GM18907 (cell line): ENCODE measurements at regions not wholly inside any gene's neighbourhood (a gene's known extent, or its start where the extent isn't known, plus 50 kb on each side); places are given as distances from the start of the nearest gene placed in this dataset.

ENCODE experiments used
- ATAC-seq: cut with Tn5 transposase; IDR thresholded peaks from one replicate; pipeline ENCODE4 v1.9.1; 2021; ENCODE audit warnings: mild to moderate bottlenecking, moderate library complexity; ENCODE audit not compliant: unreplicated experiment

- no peak for ATAC-seq
Observed at GRCh38 chr6:153790876-153791473, 248.1 kb upstream of the OPRM1 start.

- ATAC-seq: no peak
Observed at GRCh38 chr6:153790048-153790447, 249.0 kb upstream of the OPRM1 start.

- no peak for ATAC-seq
Observed at GRCh38 chr6:153787341-153787606, 251.8 kb upstream of the OPRM1 start.

- ATAC-seq: no peak
Observed at GRCh38 chr6:153781306-153781705, 257.7 kb upstream of the OPRM1 start.

- no peak for ATAC-seq
Observed at GRCh38 chr6:153780011-153780410, 259.0 kb upstream of the OPRM1 start.

- ATAC-seq: no peak
Observed at GRCh38 chr6:153778216-153778615, 260.8 kb upstream of the OPRM1 start.

GRCh38 chr6:153771577-153771976 is 267.5 kb upstream of the OPRM1 start:
- no peak for ATAC-seq

- ATAC-seq: no peak
Observed at GRCh38 chr6:153767127-153767526, 271.9 kb upstream of the OPRM1 start.

- no peak for ATAC-seq
Observed at GRCh38 chr6:153758516-153758915, 280.5 kb upstream of the OPRM1 start.

- ATAC-seq: no peak
Observed at GRCh38 chr6:153735761-153736160, 303.3 kb upstream of the OPRM1 start.

GRCh38 chr6:153729189-153729588 is 309.9 kb upstream of the OPRM1 start:
- ATAC-seq: no peak

- no peak for ATAC-seq
Observed at GRCh38 chr6:153727885-153728284, 311.2 kb upstream of the OPRM1 start.

GRCh38 chr6:153725456-153725855 is 313.6 kb upstream of the OPRM1 start:
- no peak for ATAC-seq

GRCh38 chr6:153720732-153721131 is 318.3 kb upstream of the OPRM1 start:
- ATAC-seq: no peak

- ATAC-seq: no peak
Observed at GRCh38 chr6:153705429-153705828, 333.6 kb upstream of the OPRM1 start.

- ATAC-seq: no peak
Observed at GRCh38 chr6:153702671-153703070, 336.4 kb upstream of the OPRM1 start.

GRCh38 chr6:153698637-153699036 is 340.4 kb upstream of the OPRM1 start:
- ATAC-seq: no peak

GRCh38 chr6:153698001-153698400 is 341.0 kb upstream of the OPRM1 start:
- no peak for ATAC-seq

GRCh38 chr6:153677522-153677921 is 361.5 kb upstream of the OPRM1 start:
- no peak for ATAC-seq

- ATAC-seq: no peak
Observed at GRCh38 chr6:153673750-153674149, 365.3 kb upstream of the OPRM1 start.

- ATAC-seq: no peak
Observed at GRCh38 chr6:153673225-153673624, 365.8 kb upstream of the OPRM1 start.

- ATAC-seq: no peak
Observed at GRCh38 chr6:153670403-153671026, 368.5 kb upstream of the OPRM1 start.

- ATAC-seq: no peak
Observed at GRCh38 chr6:153668758-153669157, 370.3 kb upstream of the OPRM1 start.
